Fibroblast of mammary gland (primary cell): ENCODE measurements at regions not wholly inside any gene's neighbourhood (a gene's known extent, or its start where the extent isn't known, plus 50 kb on each side); places are given as distances from the start of the nearest gene placed in this dataset.

Experiments
- DNase-seq: peaks from one replicate; pipeline ENCODE4 v3.0.0-alpha.2; 2010; ENCODE audit warnings: low read depth
- H3K4me3 ChIP-seq: 2 replicates; pipeline ENCODE4 v1.5.1; 2011; ENCODE audit warnings: low read depth, mild to moderate bottlenecking, low read length, moderate library complexity; ENCODE audit not compliant: control insufficient read depth
- CTCF ChIP-seq: conservative IDR thresholded peaks from 2 replicates; pipeline ENCODE4 v1.5.1; 2011; ENCODE audit warnings: low read depth, low read length, inconsistent platforms; ENCODE audit not compliant: control insufficient read depth, insufficient read depth

GRCh38 chr4:60223208-60223923, 976.8 kb upstream of the ADGRL3 start:
- TF ChIP-seq CTCF, result no peak
- no peak overlapping the region for H3K4me3 ChIP-seq
- peak; percentile 31 for DNase-seq

DNA sequence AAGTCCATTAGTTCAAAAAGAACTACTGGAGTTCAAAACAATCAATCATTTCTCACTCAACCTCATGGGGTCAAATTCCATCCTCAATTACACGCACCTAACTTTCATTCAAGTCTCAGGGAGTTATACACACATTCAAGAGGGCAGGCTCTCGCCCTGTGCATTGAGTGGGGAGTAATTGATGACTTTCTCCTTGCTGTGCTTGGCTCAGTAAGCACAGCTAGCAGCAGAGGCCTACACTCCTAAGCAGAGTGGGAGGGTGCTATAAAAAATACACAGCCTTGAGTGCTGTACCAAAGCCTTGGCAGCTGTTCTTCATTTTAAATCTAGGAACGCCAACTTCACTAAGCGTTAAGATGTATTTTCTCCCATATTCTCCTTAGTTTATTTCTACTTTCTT, 958.3 kb upstream of the ADGRL3 start:
- DNase-seq, result no peak
- TF ChIP-seq CTCF, result no peak
- no peak overlapping the region for H3K4me3 ChIP-seq

- no peak overlapping the region for H3K4me3 ChIP-seq
- no peak for TF ChIP-seq CTCF
- no peak for DNase-seq
Observed at GRCh38 chr4:60249784-60250183, 950.3 kb upstream of the ADGRL3 start.

- H3K4me3 ChIP-seq, result no peak overlapping the region
- DNase-seq, result no peak
- TF ChIP-seq CTCF, result no peak
Observed at GRCh38 chr4:60250657-60251056, 949.5 kb upstream of the ADGRL3 start.

GRCh38 chr4:60259781-60260180, 940.3 kb upstream of the ADGRL3 start:
- H3K4me3 ChIP-seq, result no peak overlapping the region
- no peak for TF ChIP-seq CTCF
- no peak for DNase-seq

DNA sequence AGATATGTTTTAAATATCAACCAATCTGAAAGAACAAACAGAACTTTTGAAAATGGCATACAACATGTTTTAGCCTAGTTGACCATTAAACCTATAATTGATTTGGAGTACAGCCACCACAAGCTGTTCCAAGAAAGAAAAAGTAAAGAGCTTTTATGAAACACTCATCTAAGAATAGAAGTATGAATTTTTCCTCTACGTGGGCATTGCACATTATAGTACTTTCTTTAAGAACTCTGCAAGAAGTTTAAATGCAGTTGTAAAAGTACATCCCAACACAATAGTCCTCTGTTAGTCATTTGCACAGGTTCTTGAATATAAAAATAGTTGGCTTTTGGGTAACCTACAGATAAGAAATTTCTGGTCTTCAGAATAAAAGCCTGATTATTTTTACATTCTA, 933.6 kb upstream of the ADGRL3 start:
- no peak overlapping the region for H3K4me3 ChIP-seq
- TF ChIP-seq CTCF, result no peak
- no peak for DNase-seq

DNA sequence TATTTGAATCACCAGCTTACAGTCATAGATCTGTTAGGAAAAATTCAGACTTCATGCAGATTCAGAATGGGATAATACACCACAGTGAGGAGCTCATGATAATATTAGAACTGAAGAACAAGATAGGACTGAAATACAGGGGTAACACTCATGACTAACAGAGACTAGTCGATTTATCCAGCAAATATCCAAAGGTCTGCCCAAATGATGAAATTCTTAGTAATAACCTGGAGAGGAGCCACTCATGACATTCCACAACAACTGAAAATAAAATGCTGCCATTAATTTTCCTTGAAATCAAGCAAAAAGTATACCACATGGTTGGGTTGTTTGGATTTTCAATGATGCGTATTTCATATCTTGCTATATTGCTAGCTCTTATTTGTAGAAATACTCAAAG, 903.7 kb upstream of the ADGRL3 start:
- no peak overlapping the region for H3K4me3 ChIP-seq
- no peak for TF ChIP-seq CTCF
- DNase-seq, result no peak
